ENCODE measurements at regions not wholly inside any gene's neighbourhood (a gene's known extent, or its start where the extent isn't known, plus 50 kb on each side); places are given as distances from the start of the nearest gene placed in this dataset.
"Not testable (repeated sequence)": the region's sequence is repeated elsewhere in the genome, so short reads cannot be mapped to it uniquely, and the experiment has no call there.

DNA sequence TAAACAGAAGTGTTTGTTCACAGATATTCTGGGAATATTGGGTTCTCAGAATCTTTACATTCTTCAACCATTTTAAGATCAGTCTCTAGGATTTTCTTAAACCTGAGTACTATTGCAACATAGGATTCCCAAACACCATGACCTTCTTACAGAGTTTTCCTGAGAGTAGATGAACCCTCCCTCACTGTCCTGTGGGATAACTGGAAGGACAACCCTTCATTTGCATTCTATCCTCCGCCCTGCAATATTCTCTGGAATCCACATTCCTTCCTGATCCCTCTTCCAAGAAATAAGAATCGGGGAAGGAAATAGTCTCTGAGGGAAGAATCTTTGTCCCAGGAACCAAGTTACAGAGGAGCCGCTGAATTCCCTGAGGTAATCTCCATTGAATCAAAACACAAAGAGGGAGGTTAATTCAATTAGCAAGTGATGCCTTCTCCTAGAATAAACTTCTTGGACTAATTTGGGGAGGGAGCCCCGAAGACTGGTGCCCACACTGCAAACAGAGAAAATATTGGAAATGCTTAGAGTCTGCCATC, 99.8 kb upstream of the MBIP start:
- no peaks in the 10 kb centered on the region for H3K27me3 ChIP-seq
- no peak for TF ChIP-seq POLR2A (IDR thresholded peaks at IDR 0.05)
- no peak for TF ChIP-seq EP300 (IDR thresholded peaks at IDR 0.05; ENCODE audit: low read depth)
- TF ChIP-seq, protein P1, sequence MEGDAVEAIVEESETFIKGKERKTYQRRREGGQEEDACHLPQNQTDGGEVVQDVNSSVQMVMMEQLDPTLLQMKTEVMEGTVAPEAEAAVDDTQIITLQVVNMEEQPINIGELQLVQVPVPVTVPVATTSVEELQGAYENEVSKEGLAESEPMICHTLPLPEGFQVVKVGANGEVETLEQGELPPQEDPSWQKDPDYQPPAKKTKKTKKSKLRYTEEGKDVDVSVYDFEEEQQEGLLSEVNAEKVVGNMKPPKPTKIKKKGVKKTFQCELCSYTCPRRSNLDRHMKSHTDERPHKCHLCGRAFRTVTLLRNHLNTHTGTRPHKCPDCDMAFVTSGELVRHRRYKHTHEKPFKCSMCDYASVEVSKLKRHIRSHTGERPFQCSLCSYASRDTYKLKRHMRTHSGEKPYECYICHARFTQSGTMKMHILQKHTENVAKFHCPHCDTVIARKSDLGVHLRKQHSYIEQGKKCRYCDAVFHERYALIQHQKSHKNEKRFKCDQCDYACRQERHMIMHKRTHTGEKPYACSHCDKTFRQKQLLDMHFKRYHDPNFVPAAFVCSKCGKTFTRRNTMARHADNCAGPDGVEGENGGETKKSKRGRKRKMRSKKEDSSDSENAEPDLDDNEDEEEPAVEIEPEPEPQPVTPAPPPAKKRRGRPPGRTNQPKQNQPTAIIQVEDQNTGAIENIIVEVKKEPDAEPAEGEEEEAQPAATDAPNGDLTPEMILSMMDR (IDR thresholded peaks at IDR 0.05): no peak
- TF ChIP-seq POLR2AphosphoS5 (IDR thresholded peaks at IDR 0.05): no peak
- peaks cover 0 to 14% (median 0%) of the 10 kb centered on the region in 4 donors for H3K4me1 ChIP-seq
- no peak overlapping the region for H3K27ac ChIP-seq
- no peaks in the 10 kb centered on the region for H3K36me3 ChIP-seq
- WGBS, 2 donors (ENCODE audit: low coverage in 1 of 2): 79 to 83% methylated on average over 4 of the region's 4 CpGs
- H3K4me3 ChIP-seq: no peak overlapping the region
- no peak for DNase-seq
- intact Hi-C loops (cut with DNase I; ENCODE audit: low total_unique reads) (no loop called here), in situ Hi-C loops (cut with MboI; ENCODE audit: low pct_ligation_motif_present in 1 of 4, low pct_unique_long_range_greater_than_20kb in 1 of 4, low sequenced_read_pairs in 3 of 4) (no loop called here)
- H3K9me3 ChIP-seq: no peaks in the 10 kb centered on the region

- peaks cover 0 to 5% (median 0%) of the 10 kb centered on the region in 4 donors for H3K4me1 ChIP-seq
- no peak overlapping the region for H3K4me3 ChIP-seq
- no peak for DNase-seq
- no peaks in the 10 kb centered on the region for H3K36me3 ChIP-seq
- intact Hi-C loops (cut with DNase I; ENCODE audit: low total_unique reads) (no loop called here), in situ Hi-C loops (cut with MboI; ENCODE audit: low pct_ligation_motif_present in 1 of 4, low pct_unique_long_range_greater_than_20kb in 1 of 4, low sequenced_read_pairs in 3 of 4) (no loop called here)
- H3K9me3 ChIP-seq: no peaks in the 10 kb centered on the region
- no peak for TF ChIP-seq EP300 (IDR thresholded peaks at IDR 0.05; ENCODE audit: low read depth)
- TF ChIP-seq POLR2A (IDR thresholded peaks at IDR 0.05): no peak
- TF ChIP-seq POLR2AphosphoS5 (IDR thresholded peaks at IDR 0.05): no peak
- TF ChIP-seq, protein P1 (IDR thresholded peaks at IDR 0.05): no peak
- H3K27me3 ChIP-seq: no peaks in the 10 kb centered on the region
- H3K27ac ChIP-seq: no peak overlapping the region
Observed at GRCh38 chr14:36418937-36419336, 98.5 kb upstream of the MBIP start.

DNA sequence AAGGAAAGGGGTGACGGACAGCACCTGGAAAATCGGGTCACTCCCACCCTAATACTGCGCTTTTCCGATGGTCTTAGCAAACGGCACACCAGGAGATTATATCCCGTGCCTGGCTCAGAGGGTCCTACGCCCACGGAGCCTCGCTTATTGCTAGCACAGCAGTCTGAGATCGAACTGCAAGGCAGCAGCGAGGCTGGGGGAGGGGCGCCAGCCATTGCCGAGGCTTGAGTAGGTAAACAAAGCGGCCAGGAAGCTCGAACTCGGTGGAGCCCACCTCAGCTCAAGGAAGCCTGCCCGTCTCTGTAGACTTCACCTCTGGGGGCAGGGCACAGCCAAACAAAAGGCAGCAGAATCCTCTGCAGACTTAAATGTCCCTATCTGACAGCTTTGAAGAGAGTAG, 91.5 kb upstream of the MBIP start:
- H3K4me3 ChIP-seq; H3K4me1 ChIP-seq; H3K9me3 ChIP-seq; in situ Hi-C loops (cut with MboI; ENCODE audit: low pct_ligation_motif_present in 1 of 4, low pct_unique_long_range_greater_than_20kb in 1 of 4, low sequenced_read_pairs in 3 of 4); intact Hi-C loops (cut with DNase I; ENCODE audit: low total_unique reads); H3K27me3 ChIP-seq; H3K36me3 ChIP-seq; DNase-seq; H3K27ac ChIP-seq: not testable (repeated sequence)
- WGBS, 2 donors (ENCODE audit: low coverage in 1 of 2): 88% methylated on average over 17 of the region's 17 CpGs; no CpG with 5 or more reads in 1 of the 2 donors

DNA sequence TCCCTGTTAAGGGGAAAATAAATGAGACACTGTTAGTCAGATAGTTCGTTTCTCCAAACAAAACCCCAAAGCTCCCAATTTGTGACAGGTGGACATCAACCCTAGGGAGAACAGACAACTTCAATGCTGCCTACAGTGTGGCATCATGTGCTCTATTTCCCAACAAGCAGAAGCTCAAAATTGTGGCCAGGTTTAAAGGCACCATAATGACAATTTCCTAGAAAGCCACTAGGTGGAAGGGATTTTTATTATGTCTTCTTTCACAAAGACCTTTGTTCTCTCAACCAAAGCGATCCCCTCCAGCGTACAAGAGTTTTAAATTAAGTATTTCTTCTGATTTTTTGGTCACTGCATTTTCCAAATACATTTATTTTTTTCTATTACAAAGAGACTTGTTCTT, 88.0 kb upstream of the MBIP start:
- H3K4me1 ChIP-seq: no peaks in the 10 kb centered on the region
- in situ Hi-C loops (cut with MboI; ENCODE audit: low pct_ligation_motif_present in 1 of 4, low pct_unique_long_range_greater_than_20kb in 1 of 4, low sequenced_read_pairs in 3 of 4): no loop called here
- no peaks in the 10 kb centered on the region for H3K9me3 ChIP-seq
- no peak for TF ChIP-seq POLR2AphosphoS5 (IDR thresholded peaks at IDR 0.05)
- TF ChIP-seq, protein P1 (IDR thresholded peaks at IDR 0.05): no peak
- TF ChIP-seq EP300 (IDR thresholded peaks at IDR 0.05; ENCODE audit: low read depth): no peak
- TF ChIP-seq POLR2A (IDR thresholded peaks at IDR 0.05): no peak
- no peak overlapping the region for H3K27ac ChIP-seq
- intact Hi-C loops (cut with DNase I; ENCODE audit: low total_unique reads): no loop called here
- no peak overlapping the region for H3K4me3 ChIP-seq
- no peaks in the 10 kb centered on the region for H3K27me3 ChIP-seq
- 25 to 41% methylated on average over 2 to 3 of the region's 3 CpGs for WGBS, 2 donors (ENCODE audit: low coverage in 1 of 2)
- H3K36me3 ChIP-seq: no peaks in the 10 kb centered on the region
- DNase-seq: no peak

- no peak overlapping the region for H3K4me3 ChIP-seq
- no peak for DNase-seq
- TF ChIP-seq EP300 (IDR thresholded peaks at IDR 0.05; ENCODE audit: low read depth): no peak
- TF ChIP-seq, protein P1 (IDR thresholded peaks at IDR 0.05): no peak
- TF ChIP-seq POLR2A (IDR thresholded peaks at IDR 0.05): no peak
- TF ChIP-seq POLR2AphosphoS5 (IDR thresholded peaks at IDR 0.05): no peak
- no peak overlapping the region for H3K27ac ChIP-seq
- no peaks in the 10 kb centered on the region for H3K36me3 ChIP-seq
- no peaks in the 10 kb centered on the region for H3K27me3 ChIP-seq
- intact Hi-C loops (cut with DNase I; ENCODE audit: low total_unique reads): no loop called here
- in situ Hi-C loops (cut with MboI; ENCODE audit: low pct_ligation_motif_present in 1 of 4, low pct_unique_long_range_greater_than_20kb in 1 of 4, low sequenced_read_pairs in 3 of 4): no loop called here
- H3K9me3 ChIP-seq: no peaks in the 10 kb centered on the region
- WGBS, 2 donors (ENCODE audit: low coverage in 1 of 2): 79 to 100% methylated on average over 1 of the region's 1 CpG
- H3K4me1 ChIP-seq: no peaks in the 10 kb centered on the region
Observed at GRCh38 chr14:36405589-36406274, 85.3 kb upstream of the MBIP start.
